HG03521 (cell line): ENCODE measurements at regions not wholly inside any gene's neighbourhood (a gene's known extent, or its start where the extent isn't known, plus 50 kb on each side); places are given as distances from the start of the nearest gene placed in this dataset.
"Not testable (repeated sequence)": the region's sequence is repeated elsewhere in the genome, so short reads cannot be mapped to it uniquely, and the experiment has no call there.

Experiments
- ATAC-seq: cut with Tn5 transposase; IDR thresholded peaks from one replicate; pipeline ENCODE4 v1.9.1; 2021; ENCODE audit warnings: mild to moderate bottlenecking, moderate library complexity; ENCODE audit not compliant: unreplicated experiment

GRCh38 chr3:154904328-154904727 lies 175.8 kb upstream of the MME start:
- no peak for ATAC-seq

DNA sequence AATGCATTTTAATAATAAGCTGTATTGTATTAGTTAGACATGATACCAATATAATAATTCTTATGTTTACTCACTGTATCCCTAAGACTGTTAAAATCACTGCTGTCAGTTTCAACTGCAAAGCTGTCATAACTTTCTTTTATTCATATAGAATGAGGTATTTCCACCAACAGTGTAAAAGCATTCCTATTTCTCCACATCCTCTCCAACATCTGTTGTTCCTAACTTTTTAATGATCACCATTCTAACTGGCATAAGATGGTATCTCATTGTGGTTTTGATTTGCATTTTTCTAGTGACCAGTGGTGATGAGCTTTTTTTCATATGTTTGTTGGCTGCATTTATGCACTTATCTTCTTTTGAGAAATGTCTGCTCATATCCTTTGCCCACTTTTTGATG lies 177.6 kb upstream of the MME start:
- ATAC-seq: not testable (repeated sequence)

DNA sequence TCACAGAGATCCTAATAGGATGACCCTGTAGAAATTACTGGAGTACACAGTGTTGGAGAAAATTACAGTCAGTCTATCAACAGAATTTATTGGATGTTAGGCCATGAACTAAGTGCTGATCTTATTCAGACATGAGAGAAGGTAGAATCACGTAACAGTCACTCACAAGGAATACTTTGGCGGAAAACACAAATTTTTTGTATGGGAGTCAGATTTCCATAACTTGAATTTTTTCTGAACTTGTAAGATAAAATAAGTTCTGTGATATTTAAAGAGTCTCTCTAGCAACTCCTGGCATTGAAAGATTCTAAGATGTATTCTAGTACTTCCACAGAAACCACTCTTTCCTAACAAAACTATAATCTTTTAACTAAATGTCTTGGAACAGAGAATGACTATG lies 178.8 kb upstream of the MME start:
- ATAC-seq: no peak

- ATAC-seq: no peak
These were observed 179.3 kb upstream of the MME start for GRCh38 chr3:154900816-154901215.

DNA sequence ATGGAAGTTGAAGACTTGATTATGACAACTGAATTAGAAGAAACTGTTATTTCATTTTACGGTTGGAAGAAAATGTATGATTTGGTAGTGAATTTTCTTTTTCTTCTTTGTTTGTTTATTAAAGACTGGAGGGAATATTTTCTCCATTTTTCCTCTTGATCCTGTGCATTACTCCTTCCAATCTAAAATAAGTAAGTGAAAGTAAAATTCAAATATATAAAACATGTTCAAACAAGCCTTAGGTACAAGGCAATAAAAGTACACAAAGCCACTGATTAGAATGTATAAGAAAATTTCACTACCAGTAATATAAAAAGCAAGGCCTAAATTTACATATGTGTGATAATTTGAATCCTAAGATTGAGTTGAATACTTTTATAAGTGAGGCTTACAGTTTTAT lies 181.2 kb upstream of the MME start:
- ATAC-seq: no peak

- no peak for ATAC-seq
These were observed 181.7 kb upstream of the MME start for GRCh38 chr3:154898443-154898842.

DNA sequence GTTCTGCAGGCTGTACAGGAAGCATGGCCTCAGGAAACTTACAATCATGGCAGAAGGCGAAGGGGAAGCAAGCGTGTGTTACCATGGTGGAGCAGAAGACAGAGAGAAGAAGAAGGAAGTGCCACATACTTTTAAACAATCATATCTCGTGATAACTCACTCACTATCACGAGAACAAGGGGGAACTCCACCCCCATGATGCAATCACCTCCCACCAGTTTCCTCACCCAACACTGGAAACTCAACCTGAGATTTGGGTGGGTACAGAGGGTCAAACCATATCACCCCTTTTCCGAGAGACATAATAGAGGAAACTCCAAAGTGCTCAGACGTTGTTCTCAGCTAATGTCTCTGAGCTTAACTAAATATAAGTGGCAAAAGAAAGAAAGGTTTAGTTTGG lies 186.3 kb upstream of the MME start:
- no peak for ATAC-seq

- no peak for ATAC-seq
These were observed 190.9 kb upstream of the MME start for GRCh38 chr3:154889227-154889634.

DNA sequence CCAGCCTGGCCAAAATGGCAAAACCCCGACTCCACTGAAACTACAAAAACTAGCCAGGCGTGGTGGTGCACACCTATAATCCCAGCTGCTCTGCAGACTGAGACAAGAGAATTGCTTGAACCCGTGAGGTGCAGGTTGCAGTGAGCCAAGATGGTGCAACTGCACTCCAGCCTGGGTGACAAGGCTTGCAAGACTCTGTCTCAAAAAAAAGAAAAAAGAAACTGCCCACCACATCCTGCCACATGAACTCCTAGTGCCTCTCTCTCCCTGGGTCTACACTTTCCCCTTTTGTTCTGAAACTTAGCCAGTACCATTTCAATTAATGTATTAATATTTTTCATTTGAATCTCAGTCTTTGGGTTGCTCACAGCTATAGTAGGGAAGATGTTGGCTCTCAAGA lies 192.2 kb upstream of the MME start:
- no peak for ATAC-seq

DNA sequence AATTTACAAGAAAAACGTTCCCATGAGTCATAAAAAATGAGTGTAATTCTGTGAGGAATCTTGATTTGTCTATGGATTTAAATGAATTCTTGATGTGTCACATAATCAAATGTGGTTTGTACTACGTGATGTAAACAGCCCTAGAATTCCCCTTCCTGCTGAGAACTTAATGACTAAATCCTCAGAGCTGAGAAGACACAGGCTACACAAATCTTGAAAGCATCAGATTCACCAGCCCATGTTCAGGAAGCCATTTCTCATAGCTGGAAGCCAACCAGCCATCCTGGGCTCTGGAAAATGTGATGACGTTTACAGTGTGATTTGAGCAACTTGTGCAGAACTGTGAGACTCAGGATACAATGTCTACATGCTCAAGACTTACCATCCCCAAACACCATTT lies 193.7 kb upstream of the MME start:
- ATAC-seq: no peak

- no peak for ATAC-seq
These were observed 194.7 kb upstream of the MME start for GRCh38 chr3:154885418-154885817.

- ATAC-seq: no peak
These were observed 195.2 kb upstream of the MME start for GRCh38 chr3:154884952-154885351.

DNA sequence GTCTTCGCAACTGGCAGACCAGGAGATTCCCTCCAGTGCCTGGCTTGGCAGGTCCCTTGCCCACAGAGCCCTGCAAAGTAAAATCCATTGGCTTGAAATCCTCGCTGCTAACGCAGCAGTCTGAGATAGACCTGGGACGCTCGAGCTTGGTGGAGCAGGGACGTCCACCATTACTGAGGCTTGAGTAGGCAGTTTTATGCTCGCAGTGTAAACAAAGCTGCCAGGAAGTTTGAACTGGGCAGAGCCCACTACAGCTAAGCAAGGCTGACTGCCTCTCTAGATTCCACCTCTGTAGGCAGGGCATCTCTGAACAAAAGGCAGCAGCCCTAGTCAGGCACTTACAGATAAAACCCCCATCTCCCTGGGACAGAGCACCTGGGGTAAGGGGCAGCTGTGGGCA lies 205.0 kb upstream of the MME start:
- ATAC-seq: no peak

- no peak for ATAC-seq
These were observed 207.4 kb upstream of the MME start for GRCh38 chr3:154872696-154873095.

DNA sequence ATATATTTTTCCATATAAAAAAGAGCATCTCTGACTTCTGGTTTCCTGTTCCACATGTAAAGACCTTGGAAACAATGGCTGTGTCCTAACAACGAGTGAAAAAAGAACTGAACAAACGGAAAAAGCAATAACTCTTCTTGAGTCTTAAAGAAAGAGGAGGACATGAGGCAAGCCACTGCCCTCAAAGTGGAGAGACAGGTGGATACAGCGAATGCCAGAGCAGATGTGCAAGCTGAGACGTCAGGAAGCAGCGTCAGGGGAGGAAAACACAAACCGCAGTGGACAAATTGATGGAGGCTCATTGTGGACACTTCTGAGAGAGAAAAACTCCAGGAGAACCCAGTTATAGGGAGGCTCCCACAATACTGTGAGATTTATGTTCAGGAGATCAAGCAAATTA lies 208.0 kb upstream of the MME start:
- ATAC-seq: no peak

GRCh38 chr3:154864947-154865346 lies 215.2 kb upstream of the MME start:
- ATAC-seq: no peak

DNA sequence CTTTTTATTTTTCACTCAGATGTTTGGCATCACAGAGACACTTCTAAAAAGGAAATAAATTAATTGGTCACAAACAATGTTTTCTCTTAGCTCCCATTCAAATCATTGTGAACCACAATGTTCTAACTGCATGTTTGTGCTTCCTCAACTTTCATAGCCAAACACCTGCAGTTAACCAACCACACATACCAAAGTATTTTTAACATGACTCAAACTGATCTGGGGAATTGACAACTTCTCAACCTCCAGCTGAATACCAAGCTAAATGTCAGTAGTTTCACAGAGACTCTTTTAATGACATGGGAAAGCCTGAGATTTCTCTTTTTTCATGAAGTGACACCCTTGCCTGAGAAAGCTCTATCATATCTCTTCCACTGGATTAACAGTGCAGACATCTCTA lies 217.9 kb upstream of the MME start:
- ATAC-seq: no peak

DNA sequence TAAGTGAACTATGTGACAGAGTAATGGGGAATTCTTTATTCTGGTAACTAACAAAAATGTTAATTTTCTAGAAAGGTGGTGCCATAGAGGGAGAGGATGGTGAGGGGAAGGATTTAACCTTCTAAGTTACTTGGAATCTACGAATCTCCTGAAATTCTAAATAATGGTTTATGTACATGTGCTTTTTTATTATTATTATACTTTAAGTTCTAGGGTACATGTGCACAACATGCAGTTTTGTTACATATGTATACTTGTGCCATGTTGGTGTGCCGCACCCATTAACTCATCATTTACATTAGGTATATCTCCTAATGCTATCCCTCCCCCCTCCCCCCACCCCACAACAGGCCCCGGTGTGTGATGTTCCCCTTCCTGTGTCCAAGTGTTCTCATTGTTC lies 227.1 kb upstream of the MME start:
- ATAC-seq: not testable (repeated sequence)

- no peak for ATAC-seq
These were observed 227.6 kb upstream of the MME start for GRCh38 chr3:154852515-154852914.

GRCh38 chr3:154851644-154852043 lies 228.5 kb upstream of the MME start:
- ATAC-seq: no peak

GRCh38 chr3:154850921-154851320 lies 229.2 kb upstream of the MME start:
- ATAC-seq: no peak

DNA sequence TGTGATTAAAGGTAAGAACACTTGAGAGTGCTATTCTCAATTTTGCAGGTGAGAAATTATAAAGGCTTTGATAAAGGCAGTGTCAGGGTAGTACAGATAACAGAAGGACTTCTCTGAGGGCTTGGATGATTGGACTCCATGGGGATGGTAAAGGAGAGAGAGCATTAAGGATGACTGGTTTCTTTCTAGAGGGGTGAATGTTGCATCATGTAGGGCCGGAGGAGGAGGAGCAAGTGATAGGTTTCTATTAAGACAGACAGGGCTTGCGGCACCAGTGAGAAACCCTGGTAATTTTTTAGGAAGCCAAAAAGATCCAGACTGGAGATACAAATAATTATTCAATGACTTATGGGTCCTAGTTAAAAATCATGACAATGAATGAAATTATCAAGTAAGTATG lies 230.7 kb upstream of the MME start:
- ATAC-seq: no peak

GRCh38 chr3:154844863-154845262 lies 235.3 kb upstream of the MME start:
- no peak for ATAC-seq

DNA sequence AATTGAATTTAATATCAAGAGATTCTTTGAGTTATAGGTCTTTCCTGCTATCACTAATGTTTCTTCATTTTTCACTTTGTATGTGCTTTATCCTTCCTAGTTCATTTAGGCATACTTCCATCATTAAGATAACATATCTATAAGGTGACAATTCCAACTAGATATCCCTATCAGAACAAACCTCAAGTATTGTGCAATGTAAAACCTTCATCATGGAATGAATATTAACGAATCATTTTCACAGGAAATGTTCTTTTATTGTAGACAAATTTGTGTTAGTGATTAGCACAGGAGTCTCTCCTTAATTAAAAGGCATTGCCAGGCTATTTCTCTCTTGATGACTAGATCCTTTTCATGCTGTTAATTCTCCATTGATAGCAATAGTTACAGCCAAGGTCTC lies 236.5 kb upstream of the MME start:
- ATAC-seq: no peak
